ENCODE measurements at regions not wholly inside any gene's neighbourhood (a gene's known extent, or its start where the extent isn't known, plus 50 kb on each side); places are given as distances from the start of the nearest gene placed in this dataset.

- DNase-seq (no peak), ATAC-seq (ENCODE audit: low read depth) (no peak)
- intact Hi-C loops (cut with micrococcal nuclease), result no loop called here
- Mint-ChIP-seq H3K27ac (no peak overlapping the region), H3K4me3 (no peak overlapping the region), H3K4me1 (no peaks in the 10 kb centered on the region), H3K9me3 (ENCODE audit: insufficient read depth) (no peaks in the 10 kb centered on the region), H3K27me3 (no peaks in the 10 kb centered on the region)
- H2AFZ ChIP-seq (ENCODE audit: insufficient read depth, low read depth, low read length, poor library complexity, severe bottlenecking), result no peak overlapping the region
- no peak overlapping the region for H3K4me2 ChIP-seq (replicated peaks; ENCODE audit: low read depth, low read length, poor library complexity, severe bottlenecking)
- no peaks in the 10 kb centered on the region for H4K20me1 ChIP-seq (ENCODE audit: control insufficient read depth, insufficient read depth, low read length, poor library complexity, severe bottlenecking)
- H3K79me2 ChIP-seq (ENCODE audit: control insufficient read depth, insufficient read depth, low read length), result no peaks in the 10 kb centered on the region
- H3K4me3 ChIP-seq (ENCODE audit: control extremely low read depth in 1 of 5, extremely low read depth in 1 of 5, insufficient read depth in 1 of 5, low read depth in 2 of 5, low read length in 4 of 5), result no peak overlapping the region
- TF ChIP-seq EZH2 (IDR thresholded peaks at IDR 0.05; ENCODE audit: borderline replicate concordance, insufficient read depth, low read depth, low read length, poor library complexity, severe bottlenecking) (no peak), CTCF (IDR thresholded peaks at IDR 0.05) (no peak)
- H3K27me3 ChIP-seq (replicated peaks in 1 of 4; ENCODE audit: control extremely low read depth in 1 of 4, control insufficient read depth in 3 of 4, insufficient read depth in 4 of 4, low read length in 3 of 4), result no peaks in the 10 kb centered on the region
- POLR2A ChIA-PET, result no interaction called here
- no peaks in the 10 kb centered on the region for H3K36me3 ChIP-seq (replicated peaks in 1 of 2; ENCODE audit: control extremely low read depth in 1 of 2, control insufficient read depth in 1 of 2, extremely low read depth in 1 of 2, insufficient read depth in 2 of 2, low read length in 1 of 2)
- WGBS (ENCODE audit: insufficient coverage), result 94% methylated on average over 2 of the region's 8 CpGs
- no peak overlapping the region for H3K27ac ChIP-seq (ENCODE audit: low read length in 2 of 2)
- H3K4me1 ChIP-seq (ENCODE audit: control insufficient read depth in 2 of 2, insufficient read depth in 2 of 2, low read length in 2 of 2), result no peaks in the 10 kb centered on the region
- CTCF ChIA-PET, result no interaction called here
- peaks cover 0 to 5% (median 0%) of the 10 kb centered on the region in 3 donors for H3K9me3 ChIP-seq (ENCODE audit: control extremely low read depth in 1 of 3, control insufficient read depth in 2 of 3, insufficient read depth in 1 of 3, low read length in 2 of 3)
- H3K9ac ChIP-seq (ENCODE audit: low read length), result no peak overlapping the region
Observed at GRCh38 chr5:167916261-167916691, 375.2 kb upstream of the WWC1 start.

- H3K9ac ChIP-seq (ENCODE audit: low read length), result no peak overlapping the region
- no peak overlapping the region for H3K4me3 ChIP-seq (ENCODE audit: control extremely low read depth in 1 of 5, extremely low read depth in 1 of 5, insufficient read depth in 1 of 5, low read depth in 2 of 5, low read length in 4 of 5)
- TF ChIP-seq CTCF (IDR thresholded peaks at IDR 0.05), result no peak
- no peak for TF ChIP-seq EZH2 (IDR thresholded peaks at IDR 0.05; ENCODE audit: borderline replicate concordance, insufficient read depth, low read depth, low read length, poor library complexity, severe bottlenecking)
- Mint-ChIP-seq H3K4me1 (no peaks in the 10 kb centered on the region), H3K4me3 (no peak overlapping the region), H3K9me3 (ENCODE audit: insufficient read depth) (no peaks in the 10 kb centered on the region), H3K27me3 (no peaks in the 10 kb centered on the region), H3K27ac (no peak overlapping the region)
- no peak for DNase-seq
- H3K9me3 ChIP-seq (ENCODE audit: control extremely low read depth in 1 of 3, control insufficient read depth in 2 of 3, insufficient read depth in 1 of 3, low read length in 2 of 3), result peaks cover 0 to 3% (median 0%) of the 10 kb centered on the region in 3 donors
- ATAC-seq (ENCODE audit: low read depth), result no peak
- H3K27me3 ChIP-seq (replicated peaks in 1 of 4; ENCODE audit: control extremely low read depth in 1 of 4, control insufficient read depth in 3 of 4, insufficient read depth in 4 of 4, low read length in 3 of 4), result no peaks in the 10 kb centered on the region
- no peaks in the 10 kb centered on the region for H3K4me1 ChIP-seq (ENCODE audit: control insufficient read depth in 2 of 2, insufficient read depth in 2 of 2, low read length in 2 of 2)
- H3K4me2 ChIP-seq (replicated peaks; ENCODE audit: low read depth, low read length, poor library complexity, severe bottlenecking), result no peak overlapping the region
- ChIA-PET CTCF (no interaction called here), POLR2A (no interaction called here)
- no peak overlapping the region for H2AFZ ChIP-seq (ENCODE audit: insufficient read depth, low read depth, low read length, poor library complexity, severe bottlenecking)
- H3K27ac ChIP-seq (ENCODE audit: low read length in 2 of 2), result no peak overlapping the region
- no peaks in the 10 kb centered on the region for H3K36me3 ChIP-seq (replicated peaks in 1 of 2; ENCODE audit: control extremely low read depth in 1 of 2, control insufficient read depth in 1 of 2, extremely low read depth in 1 of 2, insufficient read depth in 2 of 2, low read length in 1 of 2)
- intact Hi-C loops (cut with micrococcal nuclease), result no loop called here
- no peaks in the 10 kb centered on the region for H3K79me2 ChIP-seq (ENCODE audit: control insufficient read depth, insufficient read depth, low read length)
- H4K20me1 ChIP-seq (ENCODE audit: control insufficient read depth, insufficient read depth, low read length, poor library complexity, severe bottlenecking), result no peaks in the 10 kb centered on the region
- WGBS (ENCODE audit: insufficient coverage), result 3% methylated on average over 3 of the region's 4 CpGs
Observed at GRCh38 chr5:167916706-167917105, 374.7 kb upstream of the WWC1 start.
